ENCODE measurements at regions not wholly inside any gene's neighbourhood (a gene's known extent, or its start where the extent isn't known, plus 50 kb on each side); places are given as distances from the start of the nearest gene placed in this dataset.

DNA sequence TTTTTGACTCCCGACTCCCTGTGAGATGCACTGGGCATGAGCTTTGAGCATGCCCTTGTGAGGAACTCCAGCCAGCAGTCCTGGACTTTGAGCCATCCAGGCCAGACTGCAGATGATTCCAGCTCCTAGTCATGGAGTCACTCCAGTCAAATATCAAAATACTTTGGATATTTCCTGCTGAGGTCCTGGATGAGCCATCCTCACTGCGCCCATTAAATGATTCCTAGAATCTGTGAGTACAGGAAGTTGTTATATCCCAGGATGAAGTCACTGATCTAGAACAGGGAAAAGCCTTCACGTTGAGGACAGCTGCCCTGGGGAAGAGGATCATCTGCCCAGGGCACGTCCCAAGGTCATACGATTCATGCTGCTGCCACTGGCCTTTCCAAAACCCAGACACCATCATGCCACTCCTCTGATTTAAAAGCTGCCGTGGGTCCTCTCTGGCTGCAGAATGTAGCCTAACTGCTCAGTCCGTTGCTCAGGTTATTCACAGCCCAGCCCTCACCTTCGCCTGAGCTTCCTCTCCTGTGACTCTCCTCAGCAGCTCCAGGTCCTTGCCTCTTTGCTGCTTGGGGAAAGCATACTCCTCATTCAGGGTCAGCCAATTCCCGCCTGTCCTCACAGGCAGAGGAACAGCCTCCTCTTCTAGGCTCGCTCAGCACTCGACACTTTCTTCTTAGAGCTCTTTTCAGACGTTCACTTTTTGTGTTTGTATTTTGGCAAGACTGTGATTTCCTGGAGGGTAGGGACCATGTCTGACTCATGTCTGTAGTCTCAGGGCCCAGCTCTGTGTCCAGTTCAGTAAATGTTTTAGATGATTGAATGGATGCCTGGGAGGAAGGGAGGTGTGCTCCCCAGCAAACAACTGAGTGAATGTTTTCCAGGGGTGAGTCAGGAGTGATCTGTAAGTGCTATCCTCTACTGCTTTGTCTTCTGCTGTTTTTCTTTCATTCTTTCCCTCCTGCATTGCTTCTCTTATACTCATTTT, 157.8 kb downstream of the SNX10 start:
- Histone ChIP-seq H3K27me3 (no peaks in the 10 kb centered on the region), H3K4me3 (no peak overlapping the region), H3K27ac (no peak overlapping the region), H3K36me3 (no peaks in the 10 kb centered on the region), H3K9me3 (no peaks in the 10 kb centered on the region), H3K4me1 (no peaks in the 10 kb centered on the region)
- DNase-seq: no peak
- no peak for TF ChIP-seq POLR2A (IDR thresholded peaks at IDR 0.05)

DNA sequence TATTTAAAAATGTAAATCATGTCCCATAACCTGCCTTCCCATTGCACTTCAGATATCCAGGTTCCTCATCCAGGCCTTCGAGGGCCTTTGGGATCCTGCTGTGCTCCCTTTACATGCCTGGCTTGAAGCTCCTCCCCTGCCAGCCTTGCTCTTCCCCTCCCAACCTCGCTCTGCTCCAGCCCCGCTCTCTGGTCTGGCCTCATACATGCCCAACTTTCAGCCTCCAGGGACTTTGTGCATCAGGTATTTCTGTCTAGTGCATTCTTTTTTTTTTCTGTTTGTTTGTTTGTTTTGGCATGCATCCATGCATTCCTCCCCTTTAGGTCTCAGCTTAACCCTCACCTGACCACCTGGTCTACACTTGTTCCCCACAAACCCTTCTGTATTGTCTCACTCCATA, 160.3 kb downstream of the SNX10 start:
- Histone ChIP-seq H3K4me3 (no peak overlapping the region), H3K9me3 (no peaks in the 10 kb centered on the region), H3K27ac (no peak overlapping the region), H3K27me3 (no peaks in the 10 kb centered on the region), H3K36me3 (no peaks in the 10 kb centered on the region), H3K4me1 (no peaks in the 10 kb centered on the region)
- DNase-seq: no peak
- no peak for TF ChIP-seq POLR2A (IDR thresholded peaks at IDR 0.05)
- TF ChIP-seq, protein P1, sequence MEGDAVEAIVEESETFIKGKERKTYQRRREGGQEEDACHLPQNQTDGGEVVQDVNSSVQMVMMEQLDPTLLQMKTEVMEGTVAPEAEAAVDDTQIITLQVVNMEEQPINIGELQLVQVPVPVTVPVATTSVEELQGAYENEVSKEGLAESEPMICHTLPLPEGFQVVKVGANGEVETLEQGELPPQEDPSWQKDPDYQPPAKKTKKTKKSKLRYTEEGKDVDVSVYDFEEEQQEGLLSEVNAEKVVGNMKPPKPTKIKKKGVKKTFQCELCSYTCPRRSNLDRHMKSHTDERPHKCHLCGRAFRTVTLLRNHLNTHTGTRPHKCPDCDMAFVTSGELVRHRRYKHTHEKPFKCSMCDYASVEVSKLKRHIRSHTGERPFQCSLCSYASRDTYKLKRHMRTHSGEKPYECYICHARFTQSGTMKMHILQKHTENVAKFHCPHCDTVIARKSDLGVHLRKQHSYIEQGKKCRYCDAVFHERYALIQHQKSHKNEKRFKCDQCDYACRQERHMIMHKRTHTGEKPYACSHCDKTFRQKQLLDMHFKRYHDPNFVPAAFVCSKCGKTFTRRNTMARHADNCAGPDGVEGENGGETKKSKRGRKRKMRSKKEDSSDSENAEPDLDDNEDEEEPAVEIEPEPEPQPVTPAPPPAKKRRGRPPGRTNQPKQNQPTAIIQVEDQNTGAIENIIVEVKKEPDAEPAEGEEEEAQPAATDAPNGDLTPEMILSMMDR (IDR thresholded peaks at IDR 0.05): no peak

DNA sequence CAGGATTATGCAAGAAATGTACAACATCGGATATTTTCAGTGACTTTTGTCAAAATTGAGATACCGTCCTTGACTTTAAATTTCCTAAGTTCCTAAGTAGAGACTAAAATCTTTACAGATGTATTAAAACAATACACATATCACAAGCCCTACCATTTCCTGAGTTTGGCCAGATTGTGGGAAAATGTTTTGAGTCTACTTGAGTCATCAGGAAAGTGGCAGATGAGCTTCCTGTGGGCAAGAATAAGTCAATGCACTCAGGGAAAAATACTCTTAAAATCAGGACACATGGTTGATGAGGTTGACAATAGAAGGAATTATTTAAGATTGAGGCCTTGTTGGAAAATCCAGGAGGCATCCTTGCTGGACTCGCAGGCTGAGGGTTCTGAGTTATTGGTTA, 162.5 kb downstream of the SNX10 start:
- Histone ChIP-seq H3K4me1 (no peaks in the 10 kb centered on the region), H3K9me3 (no peaks in the 10 kb centered on the region), H3K4me3 (no peak overlapping the region), H3K36me3 (no peaks in the 10 kb centered on the region), H3K27ac (no peak overlapping the region), H3K27me3 (no peaks in the 10 kb centered on the region)
- no peak for DNase-seq
- TF ChIP-seq, protein P1 (IDR thresholded peaks at IDR 0.05): no peak
- TF ChIP-seq POLR2A (IDR thresholded peaks at IDR 0.05): no peak

- no peaks in the 10 kb centered on the region for H3K36me3 ChIP-seq
- H3K27me3 ChIP-seq: no peaks in the 10 kb centered on the region
- DNase-seq: no peak
- H3K27ac ChIP-seq: no peak overlapping the region
- H3K4me3 ChIP-seq: no peak overlapping the region
- no peaks in the 10 kb centered on the region for H3K9me3 ChIP-seq
- no peaks in the 10 kb centered on the region for H3K4me1 ChIP-seq
- no peak for TF ChIP-seq POLR2A (IDR thresholded peaks at IDR 0.05)
- TF ChIP-seq, protein P1 (IDR thresholded peaks at IDR 0.05): no peak
Measured at GRCh38 chr7:26457696-26458327, 166.2 kb downstream of the SNX10 start.

GRCh38 chr7:26458466-26459145, 166.9 kb downstream of the SNX10 start:
- no peaks in the 10 kb centered on the region for H3K27me3 ChIP-seq
- no peak overlapping the region for H3K27ac ChIP-seq
- no peaks in the 10 kb centered on the region for H3K9me3 ChIP-seq
- no peak for DNase-seq
- no peak overlapping the region for H3K4me3 ChIP-seq
- no peak for TF ChIP-seq POLR2A (IDR thresholded peaks at IDR 0.05)
- TF ChIP-seq, protein P1 (IDR thresholded peaks at IDR 0.05): no peak
- no peaks in the 10 kb centered on the region for H3K4me1 ChIP-seq
- no peaks in the 10 kb centered on the region for H3K36me3 ChIP-seq

All from Peyer's patch (tissue), 4 donors.